ENCODE measurements at regions not wholly inside any gene's neighbourhood (a gene's known extent, or its start where the extent isn't known, plus 50 kb on each side); places are given as distances from the start of the nearest gene placed in this dataset.

DNA sequence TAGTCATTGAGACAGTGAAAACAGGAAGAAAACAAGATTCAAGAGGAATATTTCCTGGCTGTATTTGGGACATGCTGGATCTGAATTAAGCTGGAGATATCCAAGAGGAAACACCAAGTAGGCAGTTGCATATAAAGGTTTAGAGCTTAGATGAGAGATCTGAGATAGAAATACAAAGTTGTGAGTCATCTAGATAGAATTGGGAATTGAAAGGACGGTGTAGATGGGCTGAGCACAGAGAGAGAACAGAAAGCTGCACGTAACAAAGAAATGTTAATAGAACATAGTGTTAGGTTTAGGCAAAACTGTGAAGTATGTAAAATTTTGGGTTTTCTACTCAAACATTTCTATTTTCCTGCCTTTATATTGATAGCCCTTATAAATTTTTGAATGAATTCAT is 218.5 kb upstream of the TMEM196 start (continued):
- TF ChIP-seq KAT2B (IDR thresholded peaks at IDR 0.05; ENCODE audit: borderline replicate concordance, low read depth, low read length) (no peak), SAFB2 (CRISPR knock-in tag; IDR thresholded peaks at IDR 0.05; ENCODE audit: borderline replicate concordance, low read depth) (no peak)

DNA sequence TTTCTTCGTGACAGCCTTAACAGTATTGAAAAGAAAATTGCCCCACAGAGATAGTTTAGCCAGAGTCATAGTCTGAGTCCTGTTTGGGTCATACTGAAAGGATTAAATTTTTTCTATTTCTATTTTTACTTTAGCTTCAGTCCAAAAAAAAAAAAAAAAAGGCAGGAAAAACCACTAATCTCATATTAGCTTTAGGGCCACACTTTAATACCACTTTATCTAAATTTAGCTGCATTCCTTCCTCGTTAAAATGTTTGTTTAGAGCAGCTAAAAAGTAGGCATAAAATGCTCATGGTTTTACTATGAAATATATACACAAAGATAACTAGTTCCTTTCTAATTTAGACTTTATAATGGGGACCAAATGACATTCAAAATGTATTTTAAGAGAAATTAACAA is 216.5 kb upstream of the TMEM196 start:
- no peak for DNase-seq (ENCODE audit: low spot score)
- Histone ChIP-seq H3K79me2 (ENCODE audit: insufficient read depth, low read length) (no peaks in the 10 kb centered on the region), H3K4me2 (ENCODE audit: low read depth, low read length) (no peak overlapping the region), H3K4me3 (replicated peaks in 1 of 3; ENCODE audit: insufficient read depth in 1 of 3, low read depth in 2 of 3, low read length in 3 of 3) (no peak overlapping the region), H3K4me1 (ENCODE audit: insufficient read depth, low read length) (no peaks in the 10 kb centered on the region), H4K20me1 (ENCODE audit: insufficient read depth, low read length) (no peaks in the 10 kb centered on the region), H2AFZ (ENCODE audit: low read length) (no peak overlapping the region), H3K9ac (ENCODE audit: insufficient read depth, low read depth, low read length) (no peak overlapping the region), H3K27ac (ENCODE audit: extremely low read length, insufficient read depth, low read length) (no peak overlapping the region), H3K27me3 (ENCODE audit: control insufficient read depth in 1 of 2, insufficient read depth in 2 of 2, low read length in 2 of 2) (no peaks in the 10 kb centered on the region), H3K9me3 (ENCODE audit: low read length) (peaks cover 64% of the 10 kb centered on the region), H3K36me3 (replicated peaks in 1 of 2; ENCODE audit: control insufficient read depth in 1 of 2, insufficient read depth in 2 of 2, low read length in 2 of 2) (no peaks in the 10 kb centered on the region)
- intact Hi-C loops (cut with micrococcal nuclease; ENCODE audit: unreplicated experiment) (no loop called here), in situ Hi-C loops (cut with HindIII; ENCODE audit: extremely low pct_ligation_motif_present, low pct_unique_long_range_greater_than_20kb) (no loop called here)
- TF ChIP-seq, protein P1, sequence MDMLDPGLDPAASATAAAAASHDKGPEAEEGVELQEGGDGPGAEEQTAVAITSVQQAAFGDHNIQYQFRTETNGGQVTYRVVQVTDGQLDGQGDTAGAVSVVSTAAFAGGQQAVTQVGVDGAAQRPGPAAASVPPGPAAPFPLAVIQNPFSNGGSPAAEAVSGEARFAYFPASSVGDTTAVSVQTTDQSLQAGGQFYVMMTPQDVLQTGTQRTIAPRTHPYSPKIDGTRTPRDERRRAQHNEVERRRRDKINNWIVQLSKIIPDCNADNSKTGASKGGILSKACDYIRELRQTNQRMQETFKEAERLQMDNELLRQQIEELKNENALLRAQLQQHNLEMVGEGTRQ (IDR thresholded peaks at IDR 0.05; ENCODE audit: low read depth, low read length) = no peak
- TF ChIP-seq, protein P1 (CRISPR knock-in tag; IDR thresholded peaks at IDR 0.05; ENCODE audit: borderline replicate concordance) = no peak
- 0 out of 2 replicates have a peak, but pooled peaks have one; percentile 2 for TF ChIP-seq CEBPB (IDR thresholded peaks at IDR 0.05; ENCODE audit: borderline replicate concordance, low read depth, low read length)
- no peak for TF ChIP-seq ZNF703 (CRISPR knock-in tag; IDR thresholded peaks at IDR 0.05; ENCODE audit: borderline replicate concordance)
- TF ChIP-seq SP1 (IDR thresholded peaks at IDR 0.05) = no peak
- no peak for TF ChIP-seq SP1 (CRISPR knock-in tag; IDR thresholded peaks at IDR 0.05)
- FAIRE-seq = no peak
- no peak for ATAC-seq
- no TSS peak for BruUV-seq (replicated peaks)
- POLR2A ChIA-PET = no interaction called here
- 0% methylated on average over 2 of the region's 2 CpGs for WGBS (ENCODE audit: low lambda C conversion rate)
- CTCF ChIA-PET (ENCODE audit: low intra/inter-chr PET ratio, low total read pairs) = no interaction called here

All from HepG2 (cell line).